NT2/D1 (cell line): ENCODE measurements at regions not wholly inside any gene's neighbourhood (a gene's known extent, or its start where the extent isn't known, plus 50 kb on each side); places are given as distances from the start of the nearest gene placed in this dataset.

ENCODE experiments used
- SUZ12 ChIP-seq: IDR thresholded peaks from 2 replicates; pipeline ENCODE4 v1.6.1; 2011; ENCODE audit not compliant: insufficient read length, insufficient read depth; ENCODE audit errors: extremely low read depth
- YY1 ChIP-seq: IDR thresholded peaks from 2 replicates; pipeline ENCODE4 v1.6.1; 2011; ENCODE audit not compliant: insufficient read length, insufficient read depth
- ZNF274 ChIP-seq: IDR thresholded peaks from 2 replicates; pipeline ENCODE4 v1.6.1; 2011; ENCODE audit warnings: mild to moderate bottlenecking, low read depth, low read length

DNA sequence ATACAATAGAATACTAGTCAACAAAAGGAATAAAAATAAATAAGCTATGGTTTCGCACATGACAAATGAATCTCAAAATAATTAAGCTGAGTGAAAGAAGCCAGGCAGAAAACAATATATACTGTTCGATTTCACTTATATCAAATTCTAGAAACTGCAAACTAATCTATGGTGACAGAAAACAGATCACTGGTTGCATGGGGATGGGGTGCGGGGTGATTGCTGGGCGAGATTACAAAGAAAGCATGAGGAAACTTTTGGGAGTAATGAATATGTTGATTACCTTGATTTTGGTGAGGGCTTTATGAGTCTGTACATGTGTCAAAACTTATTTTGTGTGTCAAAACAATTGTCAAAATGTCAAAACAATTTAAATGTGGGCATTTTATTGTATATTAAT is 135.6 kb downstream of the GPR85 start:
- TF ChIP-seq ZNF274 (no peak), SUZ12 (no peak), YY1 (no peak)
